ENCODE measurements at regions not wholly inside any gene's neighbourhood (a gene's known extent, or its start where the extent isn't known, plus 50 kb on each side); places are given as distances from the start of the nearest gene placed in this dataset.

DNA sequence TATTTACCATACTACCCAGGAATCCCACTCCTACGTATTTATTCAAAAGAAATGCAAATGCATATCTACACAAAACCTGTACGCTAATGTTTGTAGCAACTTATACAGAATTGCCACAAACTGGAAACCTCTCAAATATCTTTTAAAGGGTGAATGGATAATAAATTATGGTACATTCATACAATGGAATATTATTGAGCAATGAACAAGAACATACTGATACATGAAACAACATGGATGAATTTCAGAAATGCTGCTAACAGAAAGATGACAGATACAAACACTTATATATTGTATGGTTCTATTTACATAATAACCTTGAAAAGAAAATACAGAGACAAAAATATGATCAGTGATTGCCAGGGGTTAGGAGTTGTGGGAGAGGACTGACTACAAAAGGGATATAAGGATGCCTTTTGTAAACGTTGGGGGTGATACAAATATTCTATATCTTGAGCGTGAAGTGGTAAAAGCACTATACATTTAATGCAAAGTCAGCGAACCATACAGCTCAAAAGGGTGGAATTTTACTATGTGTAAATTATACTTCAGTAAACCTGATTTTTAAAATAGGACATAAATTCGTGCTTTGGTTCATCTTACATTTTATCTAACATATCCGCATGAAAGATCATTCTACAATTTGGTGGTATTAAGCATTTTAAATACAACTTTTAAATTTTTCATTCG, 55.0 kb upstream of the FOXB1 start:
- Histone ChIP-seq H3K27me3 (ENCODE audit: control insufficient read depth in 3 of 3, insufficient read depth in 3 of 3, low read length in 2 of 3) (peaks cover 0 to 4% (median 0%) of the 10 kb centered on the region in 3 donors), H3K4me1 (ENCODE audit: control insufficient read depth in 5 of 5, insufficient read depth in 5 of 5, low read length in 5 of 5) (no peaks in the 10 kb centered on the region), H3K9ac (ENCODE audit: insufficient read depth in 1 of 2, low read length in 2 of 2) (no peak overlapping the region), H3K4me3 (no peak overlapping the region), H3K9me3 (ENCODE audit: control insufficient read depth in 4 of 4, insufficient read depth in 3 of 4, low read length in 3 of 4) (no peaks in the 10 kb centered on the region), H3K36me3 (ENCODE audit: control insufficient read depth in 4 of 4, insufficient read depth in 4 of 4, low read length in 4 of 4) (no peaks in the 10 kb centered on the region), H3K27ac (ENCODE audit: low read depth in 1 of 2, low read length in 1 of 2) (no peak overlapping the region)
- TF ChIP-seq, protein P1, sequence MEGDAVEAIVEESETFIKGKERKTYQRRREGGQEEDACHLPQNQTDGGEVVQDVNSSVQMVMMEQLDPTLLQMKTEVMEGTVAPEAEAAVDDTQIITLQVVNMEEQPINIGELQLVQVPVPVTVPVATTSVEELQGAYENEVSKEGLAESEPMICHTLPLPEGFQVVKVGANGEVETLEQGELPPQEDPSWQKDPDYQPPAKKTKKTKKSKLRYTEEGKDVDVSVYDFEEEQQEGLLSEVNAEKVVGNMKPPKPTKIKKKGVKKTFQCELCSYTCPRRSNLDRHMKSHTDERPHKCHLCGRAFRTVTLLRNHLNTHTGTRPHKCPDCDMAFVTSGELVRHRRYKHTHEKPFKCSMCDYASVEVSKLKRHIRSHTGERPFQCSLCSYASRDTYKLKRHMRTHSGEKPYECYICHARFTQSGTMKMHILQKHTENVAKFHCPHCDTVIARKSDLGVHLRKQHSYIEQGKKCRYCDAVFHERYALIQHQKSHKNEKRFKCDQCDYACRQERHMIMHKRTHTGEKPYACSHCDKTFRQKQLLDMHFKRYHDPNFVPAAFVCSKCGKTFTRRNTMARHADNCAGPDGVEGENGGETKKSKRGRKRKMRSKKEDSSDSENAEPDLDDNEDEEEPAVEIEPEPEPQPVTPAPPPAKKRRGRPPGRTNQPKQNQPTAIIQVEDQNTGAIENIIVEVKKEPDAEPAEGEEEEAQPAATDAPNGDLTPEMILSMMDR (IDR thresholded peaks at IDR 0.05; ENCODE audit: control extremely low read depth, extremely low read depth): no peak
- 90 to 92% methylated on average over 8 of the region's 8 CpGs for WGBS, 2 donors
- DNase-seq (no peak), ATAC-seq (ENCODE audit: insufficient read depth, low FRiP score) (no peak)

DNA sequence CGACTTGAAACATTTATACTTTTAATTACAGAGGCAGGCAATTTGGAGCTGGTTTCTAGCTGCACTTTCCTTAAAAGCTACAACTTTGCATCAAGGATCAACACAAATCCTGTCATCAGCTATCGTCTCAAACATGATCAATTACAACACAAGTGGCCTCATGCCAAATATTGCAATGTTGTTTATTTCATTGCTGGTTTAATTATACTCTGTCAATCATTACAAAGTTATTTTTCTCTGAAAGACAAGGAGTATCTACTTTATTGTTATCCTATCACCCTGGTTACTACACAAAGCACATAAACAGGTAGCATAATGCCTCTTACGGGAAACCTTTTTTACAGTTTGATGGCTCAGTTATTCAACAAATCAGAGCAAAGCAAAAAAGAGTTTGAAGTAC, 58.0 kb upstream of the FOXB1 start:
- H3K27ac ChIP-seq (ENCODE audit: low read depth in 1 of 2, low read length in 1 of 2): no peak overlapping the region
- no peaks in the 10 kb centered on the region for H3K9me3 ChIP-seq (ENCODE audit: control insufficient read depth in 4 of 4, insufficient read depth in 3 of 4, low read length in 3 of 4)
- H3K4me1 ChIP-seq (ENCODE audit: control insufficient read depth in 5 of 5, insufficient read depth in 5 of 5, low read length in 5 of 5): no peaks in the 10 kb centered on the region
- no peak for ATAC-seq (ENCODE audit: insufficient read depth, low FRiP score)
- DNase-seq: no peak
- no peaks in the 10 kb centered on the region for H3K36me3 ChIP-seq (ENCODE audit: control insufficient read depth in 4 of 4, insufficient read depth in 4 of 4, low read length in 4 of 4)
- TF ChIP-seq, protein P1 (IDR thresholded peaks at IDR 0.05; ENCODE audit: control extremely low read depth, extremely low read depth): no peak
- H3K4me3 ChIP-seq: no peak overlapping the region
- H3K27me3 ChIP-seq (ENCODE audit: control insufficient read depth in 3 of 3, insufficient read depth in 3 of 3, low read length in 2 of 3): no peaks in the 10 kb centered on the region
- H3K9ac ChIP-seq (ENCODE audit: insufficient read depth in 1 of 2, low read length in 2 of 2): no peak overlapping the region
- 68 to 80% methylated on average over 3 of the region's 3 CpGs for WGBS, 2 donors

DNA sequence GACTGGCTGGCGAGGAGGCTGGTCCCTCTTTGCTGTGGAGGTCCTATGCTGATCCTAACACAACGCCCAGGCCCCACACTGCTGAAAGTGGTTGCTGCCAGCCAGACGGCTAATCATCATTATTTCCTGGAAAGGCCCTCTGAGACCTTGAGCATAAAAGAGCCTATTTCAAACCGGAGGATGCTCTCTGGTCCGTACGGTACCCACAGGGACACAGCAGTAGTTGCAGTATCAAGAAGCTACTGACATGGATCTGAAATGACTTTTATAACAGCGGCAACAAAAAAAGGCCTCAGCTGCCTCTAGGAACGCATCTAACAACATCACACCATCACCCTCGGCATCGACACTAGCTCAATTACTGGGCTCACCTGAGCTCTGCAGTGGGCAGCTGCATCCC, 59.1 kb upstream of the FOXB1 start:
- no peak overlapping the region for H3K9ac ChIP-seq (ENCODE audit: insufficient read depth in 1 of 2, low read length in 2 of 2)
- no peaks in the 10 kb centered on the region for H3K9me3 ChIP-seq (ENCODE audit: control insufficient read depth in 4 of 4, insufficient read depth in 3 of 4, low read length in 3 of 4)
- H3K27me3 ChIP-seq (ENCODE audit: control insufficient read depth in 3 of 3, insufficient read depth in 3 of 3, low read length in 2 of 3): no peaks in the 10 kb centered on the region
- 87 to 90% methylated on average over 10 of the region's 10 CpGs for WGBS, 2 donors
- H3K4me3 ChIP-seq: no peak overlapping the region
- H3K36me3 ChIP-seq (ENCODE audit: control insufficient read depth in 4 of 4, insufficient read depth in 4 of 4, low read length in 4 of 4): no peaks in the 10 kb centered on the region
- no peak for DNase-seq
- H3K27ac ChIP-seq (ENCODE audit: low read depth in 1 of 2, low read length in 1 of 2): no peak overlapping the region
- no peak for ATAC-seq (ENCODE audit: insufficient read depth, low FRiP score)
- no peaks in the 10 kb centered on the region for H3K4me1 ChIP-seq (ENCODE audit: control insufficient read depth in 5 of 5, insufficient read depth in 5 of 5, low read length in 5 of 5)
- TF ChIP-seq, protein P1 (IDR thresholded peaks at IDR 0.05; ENCODE audit: control extremely low read depth, extremely low read depth): no peak

DNA sequence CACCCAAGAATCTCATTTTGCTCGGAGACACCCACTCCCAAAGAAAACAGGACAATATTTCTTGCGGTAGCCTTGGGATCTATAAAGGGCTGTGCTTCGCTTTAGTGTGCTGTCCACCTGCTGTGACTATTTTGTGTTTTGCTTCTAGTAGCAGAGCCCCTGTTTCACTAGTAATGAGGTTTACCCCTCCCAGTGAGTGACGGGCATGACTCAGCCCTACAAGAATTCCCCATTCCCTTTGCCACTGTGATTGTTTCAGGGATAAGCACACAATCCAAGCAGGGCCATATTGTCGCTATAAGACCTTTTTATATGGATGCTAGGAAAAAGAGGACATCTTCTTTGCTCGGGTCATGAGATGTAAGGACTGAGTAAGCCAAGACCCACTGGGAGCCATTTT, 62.5 kb upstream of the FOXB1 start:
- Histone ChIP-seq H3K9me3 (ENCODE audit: control insufficient read depth in 4 of 4, insufficient read depth in 3 of 4, low read length in 3 of 4) (no peaks in the 10 kb centered on the region), H3K9ac (ENCODE audit: insufficient read depth in 1 of 2, low read length in 2 of 2) (no peak overlapping the region), H3K4me1 (ENCODE audit: control insufficient read depth in 5 of 5, insufficient read depth in 5 of 5, low read length in 5 of 5) (no peaks in the 10 kb centered on the region), H3K27ac (ENCODE audit: low read depth in 1 of 2, low read length in 1 of 2) (no peak overlapping the region), H3K27me3 (ENCODE audit: control insufficient read depth in 3 of 3, insufficient read depth in 3 of 3, low read length in 2 of 3) (peaks cover 0 to 6% (median 0%) of the 10 kb centered on the region in 3 donors), H3K4me3 (no peak overlapping the region), H3K36me3 (ENCODE audit: control insufficient read depth in 4 of 4, insufficient read depth in 4 of 4, low read length in 4 of 4) (no peaks in the 10 kb centered on the region)
- ATAC-seq (ENCODE audit: insufficient read depth, low FRiP score): no peak
- whole genome bisulfite sequencing, 2 donors: 75 to 90% methylated on average over 6 of the region's 6 CpGs
- no peak for DNase-seq
- TF ChIP-seq, protein P1 (IDR thresholded peaks at IDR 0.05; ENCODE audit: control extremely low read depth, extremely low read depth): no peak
